ENCODE measurements at regions not wholly inside any gene's neighbourhood (a gene's known extent, or its start where the extent isn't known, plus 50 kb on each side); places are given as distances from the start of the nearest gene placed in this dataset.
"Not testable (repeated sequence)": the region's sequence is repeated elsewhere in the genome, so short reads cannot be mapped to it uniquely, and the experiment has no call there.

GRCh38 chr1:229151412-229151811, 119.5 kb upstream of the RAB4A start:
- TF ChIP-seq, protein P1, sequence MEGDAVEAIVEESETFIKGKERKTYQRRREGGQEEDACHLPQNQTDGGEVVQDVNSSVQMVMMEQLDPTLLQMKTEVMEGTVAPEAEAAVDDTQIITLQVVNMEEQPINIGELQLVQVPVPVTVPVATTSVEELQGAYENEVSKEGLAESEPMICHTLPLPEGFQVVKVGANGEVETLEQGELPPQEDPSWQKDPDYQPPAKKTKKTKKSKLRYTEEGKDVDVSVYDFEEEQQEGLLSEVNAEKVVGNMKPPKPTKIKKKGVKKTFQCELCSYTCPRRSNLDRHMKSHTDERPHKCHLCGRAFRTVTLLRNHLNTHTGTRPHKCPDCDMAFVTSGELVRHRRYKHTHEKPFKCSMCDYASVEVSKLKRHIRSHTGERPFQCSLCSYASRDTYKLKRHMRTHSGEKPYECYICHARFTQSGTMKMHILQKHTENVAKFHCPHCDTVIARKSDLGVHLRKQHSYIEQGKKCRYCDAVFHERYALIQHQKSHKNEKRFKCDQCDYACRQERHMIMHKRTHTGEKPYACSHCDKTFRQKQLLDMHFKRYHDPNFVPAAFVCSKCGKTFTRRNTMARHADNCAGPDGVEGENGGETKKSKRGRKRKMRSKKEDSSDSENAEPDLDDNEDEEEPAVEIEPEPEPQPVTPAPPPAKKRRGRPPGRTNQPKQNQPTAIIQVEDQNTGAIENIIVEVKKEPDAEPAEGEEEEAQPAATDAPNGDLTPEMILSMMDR (conservative IDR thresholded peaks at IDR 0.05), result not testable (repeated sequence)
- not testable (repeated sequence) for TF ChIP-seq ZFX (IDR thresholded peaks at IDR 0.05)

Measured in C4-2B (cell line).